HepG2 (cell line): ENCODE measurements at regions not wholly inside any gene's neighbourhood (a gene's known extent, or its start where the extent isn't known, plus 50 kb on each side); places are given as distances from the start of the nearest gene placed in this dataset.

ENCODE experiments used
- ATAC-seq: fragments of 200-7000 bp; cut with Tn5 transposase; 3 replicates; pipeline ENCODE4 v1.9.1; 2020; ENCODE audit warnings: mild to moderate bottlenecking, moderate library complexity
- BruUV-seq: library from RNA; stranded (reverse); fragments of 400-500 nt; replicated peaks from 2 replicates; lab custom pipeline; 2021; lab: Mats Ljungman, UMichigan
- CTCF ChIA-PET: fragments of 300-600 bp; formaldehyde crosslinking; extraction: SDS; loops from one replicate; lab custom pipeline; 2021; ENCODE audit warnings: low total read pairs, inconsistent platforms, low intra/inter-chr PET ratio; lab: Yijun Ruan, JAX
- POLR2A ChIA-PET: fragments of 350-600 bp; sonication (Branson Sonifier 250); formaldehyde crosslinking; loops from one replicate; lab custom pipeline; 2020; ENCODE audit warnings: antibody characterized with exemption, inconsistent platforms; lab: Yijun Ruan, JAX
- DNase-seq: peaks from one replicate; pipeline ENCODE4 v3.0.0-alpha.2; 2015; ENCODE audit warnings: low spot score
- FAIRE-seq: peaks from 3 replicates; lab custom pipeline; 2011; peaks lifted over from hg19 to GRCh38; lab: Jason Lieb, UNC
- H2AFZ ChIP-seq: one replicate; pipeline ENCODE4 v1.6.1; 2011; ENCODE audit warnings: low read length, inconsistent platforms
- H3K27ac ChIP-seq: fragments of 300-600 bp; 3 replicates; pipeline ENCODE4 v1.8.0; 2011; ENCODE audit warnings: mixed run types, mild to moderate bottlenecking, mixed read lengths, low read length, inconsistent platforms; ENCODE audit not compliant: insufficient read depth; ENCODE audit errors: extremely low read length
- H3K27me3 ChIP-seq, 2 experiments: fragments of 200-600 bp in 1 of 2; 2 replicates in 1 of 2; 3 replicates in 1 of 2; pipeline versions ENCODE4 v1.6.0 to v1.8.0; 2011; ENCODE audit warnings: low read length in 2 of 2, mild to moderate bottlenecking in 2 of 2, moderate library complexity in 2 of 2, inconsistent platforms in 1 of 2; ENCODE audit not compliant: insufficient read depth in 2 of 2, control insufficient read depth in 1 of 2
- H3K36me3 ChIP-seq, 2 experiments: fragments of 200-600 bp in 1 of 2; replicated peaks in 1 of 2; 2 replicates in 1 of 2; 3 replicates in 1 of 2; pipeline versions ENCODE4 v1.5.1 to v1.8.0; 2011; ENCODE audit warnings: low read length in 2 of 2, inconsistent platforms in 1 of 2; ENCODE audit not compliant: insufficient read depth in 2 of 2, control insufficient read depth in 1 of 2
- H3K4me1 ChIP-seq: 2 replicates; pipeline ENCODE4 v1.5.1; 2012; ENCODE audit warnings: low read length, inconsistent platforms; ENCODE audit not compliant: insufficient read depth
- H3K4me2 ChIP-seq: 2 replicates; pipeline ENCODE4 v1.6.0; 2011; ENCODE audit warnings: low read depth, low read length, inconsistent platforms
- H3K4me3 ChIP-seq, 3 experiments: fragments of 200-600 bp in 1 of 3; sonication (generic), shearing (Covaris generic) in 1 of 3; replicated peaks in 1 of 3; 2 replicates each; pipeline ENCODE4 v1.5.1; 2011 to 2016; ENCODE audit warnings: low read length in 3 of 3, inconsistent platforms in 2 of 3, low read depth in 2 of 3, mild to moderate bottlenecking in 2 of 3, control low read depth in 1 of 3, mixed read lengths in 1 of 3; ENCODE audit not compliant: insufficient read depth in 1 of 3
- H3K79me2 ChIP-seq: one replicate; pipeline ENCODE4 v1.6.1; 2011; ENCODE audit warnings: low read length, inconsistent platforms; ENCODE audit not compliant: insufficient read depth
- H3K9ac ChIP-seq: 2 replicates; pipeline ENCODE4 v1.6.0; 2011; ENCODE audit warnings: mild to moderate bottlenecking, low read depth, low read length, inconsistent platforms; ENCODE audit not compliant: insufficient read depth
- H3K9me3 ChIP-seq: 2 replicates; pipeline ENCODE4 v1.5.1; 2012; ENCODE audit warnings: mild to moderate bottlenecking, low read length
- H4K20me1 ChIP-seq: 2 replicates; pipeline ENCODE4 v1.6.0; 2011; ENCODE audit warnings: inconsistent platforms, mild to moderate bottlenecking, low read length, moderate library complexity; ENCODE audit not compliant: insufficient read depth
- GATA4 ChIP-seq: sonication (generic); IDR thresholded peaks from 2 replicates; pipeline ENCODE4 v1.6.1; 2016; ENCODE audit warnings: antibody characterized with exemption, low read depth, borderline replicate concordance
- GTF3A ChIP-seq: sonication (generic); formaldehyde crosslinking; conservative IDR thresholded peaks from 2 replicates; pipeline ENCODE4 v1.4.0; 2020; ENCODE audit warnings: mild to moderate bottlenecking, missing genetic modification reagents
- HNF4A ChIP-seq: sonication (generic); formaldehyde crosslinking; IDR thresholded peaks from 2 replicates; pipeline ENCODE4 v1.4.0; 2020; ENCODE audit warnings: missing genetic modification reagents
- IRF2 ChIP-seq: IDR thresholded peaks from 2 replicates; pipeline ENCODE4 v1.6.1; 2018; ENCODE audit warnings: missing genetic modification reagents, missing compliant biosample characterization
- KMT2A ChIP-seq: sonication (generic); formaldehyde crosslinking; IDR thresholded peaks from 2 replicates; pipeline ENCODE4 v1.4.0; 2020; ENCODE audit warnings: missing genetic modification reagents
- LCORL ChIP-seq, 2 experiments: fragments of 450-650 bp in 1 of 2; sonication (generic) in 1 of 2; formaldehyde crosslinking in 1 of 2; IDR thresholded peaks; 2 replicates each; pipeline versions ENCODE4 v1.5.0 to v1.6.1; 2017 to 2020; ENCODE audit warnings: antibody characterized with exemption in 1 of 2, missing genetic modification reagents in 1 of 2
- SP2 ChIP-seq: sonication (generic); formaldehyde crosslinking; IDR thresholded peaks from 2 replicates; pipeline ENCODE4 v1.5.1; 2020; ENCODE audit warnings: mild to moderate bottlenecking, missing genetic modification reagents
- ZNF350 ChIP-seq: sonication (generic); formaldehyde crosslinking; IDR thresholded peaks from 2 replicates; pipeline ENCODE4 v1.4.0; 2020; ENCODE audit warnings: mild to moderate bottlenecking, low read depth, missing genetic modification reagents, borderline replicate concordance
- ZNF720 ChIP-seq: sonication (generic); formaldehyde crosslinking; IDR thresholded peaks from 2 replicates; pipeline ENCODE4 v1.4.0; 2020; ENCODE audit warnings: missing genetic modification reagents
- ZNF747 ChIP-seq: sonication (generic); formaldehyde crosslinking; IDR thresholded peaks from 2 replicates; pipeline ENCODE4 v1.8.1; 2023; ENCODE audit warnings: missing genetic modification reagents, mild to moderate bottlenecking, borderline replicate concordance
- ZNF816 ChIP-seq: sonication (generic); formaldehyde crosslinking; IDR thresholded peaks from 2 replicates; pipeline ENCODE4 v1.8.0; 2022; ENCODE audit warnings: missing genetic modification reagents, mild to moderate bottlenecking, borderline replicate concordance
- ZNF839 ChIP-seq: sonication (generic); formaldehyde crosslinking; IDR thresholded peaks from 2 replicates; pipeline ENCODE4 v1.4.0; 2020; ENCODE audit warnings: missing genetic modification reagents, mild to moderate bottlenecking, borderline replicate concordance
- WGBS: methylation state at CpG from one replicate; pipeline ENCODE4 v1.1.6; 2017; ENCODE audit warnings: low lambda C conversion rate; 5-methylcytosine and 5-hydroxymethylcytosine counted together
- in situ Hi-C: cut with HindIII; loops from 2 replicates; pipeline ENCODE4 v1.10.0; 2017; ENCODE audit warnings: low pct_unique_long_range_greater_than_20kb; ENCODE audit not compliant: extremely low pct_ligation_motif_present
- intact Hi-C: fragments of 100-400 bp; cut with micrococcal nuclease; formaldehyde crosslinking; loops from one replicate; pipeline ENCODE4 v1.10.0; 2022; ENCODE audit not compliant: unreplicated experiment
- TF ChIP-seq, protein P1 (sequence below): sonication (generic); formaldehyde crosslinking; IDR thresholded peaks from 2 replicates; pipeline ENCODE4 v1.4.0; 2020; ENCODE audit warnings: missing genetic modification reagents
- TF ChIP-seq, protein P2 (sequence below): sonication (generic); formaldehyde crosslinking; IDR thresholded peaks from 2 replicates; pipeline ENCODE4 v1.5.0; 2020; ENCODE audit warnings: mild to moderate bottlenecking, missing genetic modification reagents

DNA sequence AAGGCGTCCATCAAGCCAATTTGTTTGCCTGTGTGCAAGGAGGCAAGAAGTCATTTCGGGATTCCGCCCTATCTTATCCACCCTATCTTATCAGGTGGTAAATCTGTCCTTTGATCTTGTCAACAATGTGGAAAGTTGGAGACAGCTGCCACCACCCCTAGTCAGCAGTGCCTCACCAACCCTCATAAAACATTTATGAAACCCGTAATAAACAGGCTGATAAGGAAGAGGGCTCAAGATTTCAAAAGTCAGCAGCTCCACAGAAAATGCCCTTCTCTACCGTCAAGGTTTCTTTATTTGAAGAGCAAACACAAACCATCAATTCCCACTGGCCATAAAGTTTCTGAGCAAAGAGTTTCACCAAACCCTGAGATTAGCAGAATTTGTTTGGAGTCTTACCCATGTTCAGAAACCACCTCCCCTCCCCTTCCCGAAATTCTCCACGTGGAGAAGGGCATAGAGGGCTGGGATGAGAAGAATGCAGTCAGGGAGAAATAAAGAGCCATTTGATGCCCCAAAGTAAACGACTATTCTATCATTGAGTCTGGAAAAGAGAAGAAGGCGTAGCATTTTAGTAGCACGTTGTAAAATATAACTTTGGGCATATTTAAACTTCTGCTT is 196.0 kb upstream of the GPR12 start:
- Histone ChIP-seq H4K20me1 (no peaks in the 10 kb centered on the region), H3K36me3 (no peaks in the 10 kb centered on the region), H3K4me3 (no peak overlapping the region), H3K27ac (no peak overlapping the region), H2AFZ (no peak overlapping the region), H3K4me1 (peaks cover 87% of the 10 kb centered on the region), H3K9ac (no peak overlapping the region; the same call in 1 of the 2 replicates), H3K9me3 (no peaks in the 10 kb centered on the region), H3K4me2 (peak overlapping the region; percentile 36), H3K79me2 (no peaks in the 10 kb centered on the region), H3K27me3 (no peaks in the 10 kb centered on the region)
- POLR2A ChIA-PET = interaction anchor here (1.3 kb wide), 1 partner anchor 26 kb away, joined by 4 read pairs; no protein-coding TSS in a partner anchor
- in situ Hi-C loops (loop anchor here (25.0 kb wide), 1 partner anchor 1006 kb away; the partner anchor contains the start of gene CDX2), intact Hi-C loops (no loop called here)
- ATAC-seq = no peak
- BruUV-seq = no TSS peak
- WGBS = 11% methylated on average over 10 of the region's 10 CpGs
- CTCF ChIA-PET = no interaction called here
- DNase-seq = no peak
- peak; percentile 59 for FAIRE-seq
- TF ChIP-seq, protein P1, sequence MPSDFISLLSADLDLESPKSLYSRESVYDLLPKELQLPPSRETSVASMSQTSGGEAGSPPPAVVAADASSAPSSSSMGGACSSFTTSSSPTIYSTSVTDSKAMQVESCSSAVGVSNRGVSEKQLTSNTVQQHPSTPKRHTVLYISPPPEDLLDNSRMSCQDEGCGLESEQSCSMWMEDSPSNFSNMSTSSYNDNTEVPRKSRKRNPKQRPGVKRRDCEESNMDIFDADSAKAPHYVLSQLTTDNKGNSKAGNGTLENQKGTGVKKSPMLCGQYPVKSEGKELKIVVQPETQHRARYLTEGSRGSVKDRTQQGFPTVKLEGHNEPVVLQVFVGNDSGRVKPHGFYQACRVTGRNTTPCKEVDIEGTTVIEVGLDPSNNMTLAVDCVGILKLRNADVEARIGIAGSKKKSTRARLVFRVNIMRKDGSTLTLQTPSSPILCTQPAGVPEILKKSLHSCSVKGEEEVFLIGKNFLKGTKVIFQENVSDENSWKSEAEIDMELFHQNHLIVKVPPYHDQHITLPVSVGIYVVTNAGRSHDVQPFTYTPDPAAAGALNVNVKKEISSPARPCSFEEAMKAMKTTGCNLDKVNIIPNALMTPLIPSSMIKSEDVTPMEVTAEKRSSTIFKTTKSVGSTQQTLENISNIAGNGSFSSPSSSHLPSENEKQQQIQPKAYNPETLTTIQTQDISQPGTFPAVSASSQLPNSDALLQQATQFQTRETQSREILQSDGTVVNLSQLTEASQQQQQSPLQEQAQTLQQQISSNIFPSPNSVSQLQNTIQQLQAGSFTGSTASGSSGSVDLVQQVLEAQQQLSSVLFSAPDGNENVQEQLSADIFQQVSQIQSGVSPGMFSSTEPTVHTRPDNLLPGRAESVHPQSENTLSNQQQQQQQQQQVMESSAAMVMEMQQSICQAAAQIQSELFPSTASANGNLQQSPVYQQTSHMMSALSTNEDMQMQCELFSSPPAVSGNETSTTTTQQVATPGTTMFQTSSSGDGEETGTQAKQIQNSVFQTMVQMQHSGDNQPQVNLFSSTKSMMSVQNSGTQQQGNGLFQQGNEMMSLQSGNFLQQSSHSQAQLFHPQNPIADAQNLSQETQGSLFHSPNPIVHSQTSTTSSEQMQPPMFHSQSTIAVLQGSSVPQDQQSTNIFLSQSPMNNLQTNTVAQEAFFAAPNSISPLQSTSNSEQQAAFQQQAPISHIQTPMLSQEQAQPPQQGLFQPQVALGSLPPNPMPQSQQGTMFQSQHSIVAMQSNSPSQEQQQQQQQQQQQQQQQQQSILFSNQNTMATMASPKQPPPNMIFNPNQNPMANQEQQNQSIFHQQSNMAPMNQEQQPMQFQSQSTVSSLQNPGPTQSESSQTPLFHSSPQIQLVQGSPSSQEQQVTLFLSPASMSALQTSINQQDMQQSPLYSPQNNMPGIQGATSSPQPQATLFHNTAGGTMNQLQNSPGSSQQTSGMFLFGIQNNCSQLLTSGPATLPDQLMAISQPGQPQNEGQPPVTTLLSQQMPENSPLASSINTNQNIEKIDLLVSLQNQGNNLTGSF (CRISPR knock-in tag) = no peak
- TF ChIP-seq SP2 (no peak), ZNF350 (CRISPR knock-in tag) (no peak), KMT2A (no peak), ZNF747 (CRISPR knock-in tag) (no peak), LCORL (IDR thresholded peaks at IDR 0.05) (no peak), LCORL (CRISPR knock-in tag; IDR thresholded peaks at IDR 0.05) (peak; percentile 17; the same call in 1 of the 2 replicates), IRF2 (CRISPR knock-in tag) (no peak), ZNF720 (no peak), HNF4A (CRISPR knock-in tag) (peak; percentile 11; the same call in 1 of the 2 replicates), ZNF839 (CRISPR knock-in tag) (no peak), ZNF816 (CRISPR knock-in tag) (no peak), GATA4 (peak; percentile 80; the same call in 1 of the 2 replicates), GTF3A (CRISPR knock-in tag) (no peak)
- TF ChIP-seq, protein P2, sequence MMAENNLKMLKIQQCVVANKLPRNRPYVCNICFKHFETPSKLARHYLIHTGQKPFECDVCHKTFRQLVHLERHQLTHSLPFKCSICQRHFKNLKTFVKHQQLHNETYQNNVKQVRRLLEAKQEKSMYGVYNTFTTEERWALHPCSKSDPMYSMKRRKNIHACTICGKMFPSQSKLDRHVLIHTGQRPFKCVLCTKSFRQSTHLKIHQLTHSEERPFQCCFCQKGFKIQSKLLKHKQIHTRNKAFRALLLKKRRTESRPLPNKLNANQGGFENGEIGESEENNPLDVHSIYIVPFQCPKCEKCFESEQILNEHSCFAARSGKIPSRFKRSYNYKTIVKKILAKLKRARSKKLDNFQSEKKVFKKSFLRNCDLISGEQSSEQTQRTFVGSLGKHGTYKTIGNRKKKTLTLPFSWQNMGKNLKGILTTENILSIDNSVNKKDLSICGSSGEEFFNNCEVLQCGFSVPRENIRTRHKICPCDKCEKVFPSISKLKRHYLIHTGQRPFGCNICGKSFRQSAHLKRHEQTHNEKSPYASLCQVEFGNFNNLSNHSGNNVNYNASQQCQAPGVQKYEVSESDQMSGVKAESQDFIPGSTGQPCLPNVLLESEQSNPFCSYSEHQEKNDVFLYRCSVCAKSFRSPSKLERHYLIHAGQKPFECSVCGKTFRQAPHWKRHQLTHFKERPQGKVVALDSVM (CRISPR knock-in tag) = no peak
